ENCODE measurements at regions not wholly inside any gene's neighbourhood (a gene's known extent, or its start where the extent isn't known, plus 50 kb on each side); places are given as distances from the start of the nearest gene placed in this dataset.

DNA sequence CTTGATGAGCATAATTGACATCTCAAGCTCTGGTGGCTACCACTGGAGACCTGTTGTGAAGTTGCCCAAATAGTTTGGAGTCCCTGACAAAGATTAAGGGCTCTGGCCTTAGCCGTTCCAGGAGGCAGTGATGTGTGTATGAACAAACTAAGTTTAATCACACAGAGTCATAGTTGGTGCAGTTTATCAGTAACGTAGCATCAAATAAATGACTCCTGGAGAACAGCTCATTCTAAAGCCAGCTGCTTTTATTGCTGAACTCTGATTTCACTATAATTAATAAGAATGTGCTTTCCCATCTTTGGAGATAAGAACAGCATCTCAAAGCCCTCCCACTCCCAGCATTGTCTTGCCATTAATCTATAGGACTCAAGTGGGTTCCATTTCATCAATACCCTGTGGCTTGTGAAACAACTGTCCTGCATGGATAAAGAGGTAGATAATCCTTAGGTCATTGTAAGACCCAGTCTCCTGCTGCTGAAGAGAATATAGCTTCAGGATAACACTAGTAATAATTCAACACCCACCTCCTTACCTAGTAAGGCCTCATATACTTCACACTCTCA is 211.4 kb upstream of the THUMPD2 start:
- TF ChIP-seq, protein P1, sequence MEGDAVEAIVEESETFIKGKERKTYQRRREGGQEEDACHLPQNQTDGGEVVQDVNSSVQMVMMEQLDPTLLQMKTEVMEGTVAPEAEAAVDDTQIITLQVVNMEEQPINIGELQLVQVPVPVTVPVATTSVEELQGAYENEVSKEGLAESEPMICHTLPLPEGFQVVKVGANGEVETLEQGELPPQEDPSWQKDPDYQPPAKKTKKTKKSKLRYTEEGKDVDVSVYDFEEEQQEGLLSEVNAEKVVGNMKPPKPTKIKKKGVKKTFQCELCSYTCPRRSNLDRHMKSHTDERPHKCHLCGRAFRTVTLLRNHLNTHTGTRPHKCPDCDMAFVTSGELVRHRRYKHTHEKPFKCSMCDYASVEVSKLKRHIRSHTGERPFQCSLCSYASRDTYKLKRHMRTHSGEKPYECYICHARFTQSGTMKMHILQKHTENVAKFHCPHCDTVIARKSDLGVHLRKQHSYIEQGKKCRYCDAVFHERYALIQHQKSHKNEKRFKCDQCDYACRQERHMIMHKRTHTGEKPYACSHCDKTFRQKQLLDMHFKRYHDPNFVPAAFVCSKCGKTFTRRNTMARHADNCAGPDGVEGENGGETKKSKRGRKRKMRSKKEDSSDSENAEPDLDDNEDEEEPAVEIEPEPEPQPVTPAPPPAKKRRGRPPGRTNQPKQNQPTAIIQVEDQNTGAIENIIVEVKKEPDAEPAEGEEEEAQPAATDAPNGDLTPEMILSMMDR (IDR thresholded peaks at IDR 0.05): no peak
- no peak for TF ChIP-seq POLR2A (IDR thresholded peaks at IDR 0.05)
- no peak for TF ChIP-seq POLR2AphosphoS5 (IDR thresholded peaks at IDR 0.05)

Measured in suprapubic skin (tissue), 4 donors.